ENCODE measurements at regions not wholly inside any gene's neighbourhood (a gene's known extent, or its start where the extent isn't known, plus 50 kb on each side); places are given as distances from the start of the nearest gene placed in this dataset.

DNA sequence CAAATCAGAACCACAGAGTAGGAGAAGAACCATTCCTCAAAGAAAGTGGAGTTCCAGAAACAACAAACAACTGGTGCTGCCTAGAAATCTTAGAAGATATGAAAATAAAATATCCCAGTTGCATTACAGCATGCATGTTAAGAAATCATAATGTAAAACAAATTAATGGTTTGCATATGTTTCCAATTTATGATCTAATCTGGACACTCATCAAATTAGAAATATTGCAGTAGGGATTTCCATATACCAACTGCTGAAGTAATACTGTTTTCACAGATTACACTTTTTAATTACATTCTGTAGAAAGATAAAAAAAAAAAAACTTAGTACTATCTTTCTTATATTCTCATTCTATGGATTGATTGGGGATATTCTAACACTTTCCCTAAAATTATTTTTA is 1034.6 kb upstream of the C9orf72 start:
- DNase-seq = no peak
- TF ChIP-seq, protein P1, sequence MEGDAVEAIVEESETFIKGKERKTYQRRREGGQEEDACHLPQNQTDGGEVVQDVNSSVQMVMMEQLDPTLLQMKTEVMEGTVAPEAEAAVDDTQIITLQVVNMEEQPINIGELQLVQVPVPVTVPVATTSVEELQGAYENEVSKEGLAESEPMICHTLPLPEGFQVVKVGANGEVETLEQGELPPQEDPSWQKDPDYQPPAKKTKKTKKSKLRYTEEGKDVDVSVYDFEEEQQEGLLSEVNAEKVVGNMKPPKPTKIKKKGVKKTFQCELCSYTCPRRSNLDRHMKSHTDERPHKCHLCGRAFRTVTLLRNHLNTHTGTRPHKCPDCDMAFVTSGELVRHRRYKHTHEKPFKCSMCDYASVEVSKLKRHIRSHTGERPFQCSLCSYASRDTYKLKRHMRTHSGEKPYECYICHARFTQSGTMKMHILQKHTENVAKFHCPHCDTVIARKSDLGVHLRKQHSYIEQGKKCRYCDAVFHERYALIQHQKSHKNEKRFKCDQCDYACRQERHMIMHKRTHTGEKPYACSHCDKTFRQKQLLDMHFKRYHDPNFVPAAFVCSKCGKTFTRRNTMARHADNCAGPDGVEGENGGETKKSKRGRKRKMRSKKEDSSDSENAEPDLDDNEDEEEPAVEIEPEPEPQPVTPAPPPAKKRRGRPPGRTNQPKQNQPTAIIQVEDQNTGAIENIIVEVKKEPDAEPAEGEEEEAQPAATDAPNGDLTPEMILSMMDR (IDR thresholded peaks at IDR 0.05) = no peak
- no peak for TF ChIP-seq POLR2A (IDR thresholded peaks at IDR 0.05)
- Histone ChIP-seq H3K27me3 (no peaks in the 10 kb centered on the region), H3K4me1 (no peaks in the 10 kb centered on the region), H3K9me3 (no peaks in the 10 kb centered on the region), H3K36me3 (no peaks in the 10 kb centered on the region), H3K4me3 (replicated peaks in 1 of 3) (no peak overlapping the region), H3K27ac (no peak overlapping the region)
- intact Hi-C loops (cut with DNase I) = no loop called here

DNA sequence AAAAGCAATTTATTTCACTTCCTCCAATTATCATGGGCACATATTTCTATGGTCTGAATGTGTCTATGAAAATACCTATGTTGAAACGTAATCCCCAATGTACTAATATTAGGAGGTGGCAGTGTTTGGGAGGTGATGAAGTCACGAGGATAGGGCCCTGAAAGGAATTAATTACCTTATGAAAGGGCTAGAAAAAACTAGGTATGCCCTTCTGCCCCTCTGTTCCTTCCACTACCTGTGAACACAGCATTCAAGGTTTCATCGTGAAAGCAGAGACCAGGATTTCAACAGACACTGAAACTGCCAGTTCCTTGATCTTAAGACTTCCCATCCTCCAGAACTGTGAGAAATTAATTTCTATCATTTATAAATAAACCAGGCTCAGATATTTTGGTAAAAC is 1037.1 kb upstream of the C9orf72 start:
- DNase-seq = no peak
- TF ChIP-seq, protein P1 (IDR thresholded peaks at IDR 0.05) = no peak
- TF ChIP-seq POLR2A (IDR thresholded peaks at IDR 0.05) = no peak
- Histone ChIP-seq H3K4me1 (no peaks in the 10 kb centered on the region), H3K27ac (no peak overlapping the region), H3K36me3 (no peaks in the 10 kb centered on the region), H3K4me3 (replicated peaks in 1 of 3) (no peak overlapping the region), H3K27me3 (no peaks in the 10 kb centered on the region), H3K9me3 (no peaks in the 10 kb centered on the region)
- intact Hi-C loops (cut with DNase I) = no loop called here
- 80 to 85% methylated on average over 3 of the region's 3 CpGs for WGBS, 2 donors

DNA sequence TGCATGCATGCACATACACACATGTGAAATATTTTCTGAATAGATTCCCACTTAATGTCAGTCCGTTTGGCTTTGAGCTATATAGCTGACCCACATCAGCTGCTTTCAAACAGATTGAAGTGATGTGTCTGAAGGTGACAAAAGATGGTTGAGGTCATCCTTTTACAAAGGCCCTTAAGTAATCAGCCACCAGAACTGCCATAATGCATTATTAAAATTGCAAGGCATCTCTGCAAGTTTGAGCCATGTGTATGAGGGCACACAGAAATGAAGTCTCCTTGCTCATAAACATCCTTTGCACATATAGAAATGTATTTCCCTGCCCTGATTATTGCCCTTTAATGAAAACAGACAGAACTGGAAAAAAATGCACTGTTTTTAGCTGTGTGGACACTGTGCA is 1043.0 kb upstream of the C9orf72 start:
- no peak overlapping the region for H3K27ac ChIP-seq
- 71 to 78% methylated on average over 1 of the region's 1 CpG for WGBS, 2 donors
- DNase-seq = no peak
- no peak overlapping the region for H3K4me3 ChIP-seq (replicated peaks in 1 of 3)
- intact Hi-C loops (cut with DNase I) = no loop called here
- no peaks in the 10 kb centered on the region for H3K36me3 ChIP-seq
- peaks cover 0 to 11% of the 10 kb centered on the region in 2 donors for H3K4me1 ChIP-seq
- TF ChIP-seq, protein P1 (IDR thresholded peaks at IDR 0.05) = no peak
- no peak for TF ChIP-seq POLR2A (IDR thresholded peaks at IDR 0.05)
- no peaks in the 10 kb centered on the region for H3K9me3 ChIP-seq
- H3K27me3 ChIP-seq = no peaks in the 10 kb centered on the region

DNA sequence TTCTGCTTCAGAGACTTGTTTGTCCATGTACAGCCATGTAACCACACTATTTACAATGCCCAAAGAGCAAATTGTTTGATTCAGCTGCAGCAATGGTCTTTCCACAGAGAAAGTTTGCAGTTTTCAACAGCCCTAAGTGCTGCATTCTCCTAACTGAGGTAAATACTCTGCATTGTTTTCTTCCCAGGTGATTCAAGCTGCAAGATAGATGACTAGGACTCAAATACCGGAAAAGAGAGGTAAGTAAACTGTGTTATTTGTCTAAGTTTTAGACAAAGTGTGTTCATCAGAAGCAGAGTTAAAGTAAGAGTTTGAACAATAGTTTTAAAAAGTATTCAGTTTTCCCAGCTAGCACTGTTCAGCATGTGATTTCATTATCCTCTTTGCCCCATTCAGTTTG is 1046.7 kb upstream of the C9orf72 start:
- TF ChIP-seq, protein P1 (IDR thresholded peaks at IDR 0.05) = no peak
- TF ChIP-seq POLR2A (IDR thresholded peaks at IDR 0.05) = no peak
- 30 to 49% methylated on average over 1 of the region's 1 CpG for WGBS, 2 donors

DNA sequence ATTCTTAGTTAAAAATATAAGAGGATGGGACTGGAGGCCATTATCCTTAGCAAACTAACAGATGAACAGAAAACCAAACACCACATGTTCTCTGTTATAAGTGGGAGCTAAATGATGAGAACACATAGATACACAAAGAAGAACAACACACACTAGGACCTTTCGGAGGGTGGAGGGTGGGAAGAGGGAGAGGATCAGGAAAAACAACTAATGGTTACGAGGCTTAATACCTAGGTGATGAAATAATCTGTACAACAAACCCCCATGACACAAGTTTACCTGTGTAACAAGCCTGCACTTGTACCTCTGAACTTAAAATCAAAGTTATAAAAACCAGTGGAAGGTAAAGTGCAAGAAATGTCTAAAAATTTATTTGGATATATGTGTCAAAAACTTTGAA is 1047.4 kb upstream of the C9orf72 start:
- DNase-seq = no peak
- no peaks in the 10 kb centered on the region for H3K9me3 ChIP-seq
- peak overlapping the region in 2 of 3 donors; percentile 24 to 27 for H3K27ac ChIP-seq
- H3K36me3 ChIP-seq = no peaks in the 10 kb centered on the region
- H3K27me3 ChIP-seq = no peaks in the 10 kb centered on the region
- intact Hi-C loops (cut with DNase I) = no loop called here
- WGBS, 2 donors = 85 to 90% methylated on average over 2 of the region's 2 CpGs
- H3K4me1 ChIP-seq = peaks cover 0 to 11% of the 10 kb centered on the region in 2 donors
- no peak overlapping the region for H3K4me3 ChIP-seq (replicated peaks in 1 of 3)
- TF ChIP-seq, protein P1 (IDR thresholded peaks at IDR 0.05) = no peak
- TF ChIP-seq POLR2A (IDR thresholded peaks at IDR 0.05) = no peak

More for the DNA sequence above, 1046.7 kb upstream of the C9orf72 start:
- intact Hi-C loops (cut with DNase I) = no loop called here
- H3K27me3 ChIP-seq = no peaks in the 10 kb centered on the region
- H3K4me3 ChIP-seq (replicated peaks in 1 of 3) = no peak overlapping the region
- no peaks in the 10 kb centered on the region for H3K9me3 ChIP-seq
- no peaks in the 10 kb centered on the region for H3K36me3 ChIP-seq
- H3K27ac ChIP-seq = peak overlapping the region in 2 of 3 donors; percentile 13 to 24
- no peak for DNase-seq
- peaks cover 0 to 11% of the 10 kb centered on the region in 2 donors for H3K4me1 ChIP-seq

All from thyroid gland (tissue), 4 donors.